BJ (cell line): ENCODE measurements at regions not wholly inside any gene's neighbourhood (a gene's known extent, or its start where the extent isn't known, plus 50 kb on each side); places are given as distances from the start of the nearest gene placed in this dataset.

ENCODE experiments used
- CTCF ChIA-PET: fragments of 350-600 bp; formaldehyde crosslinking; extraction: SDS; loops from one replicate; lab custom pipeline; 2021; ENCODE audit warnings: antibody characterized with exemption, inconsistent platforms; lab: Yijun Ruan, JAX
- POLR2A ChIA-PET: fragments of 300-600 bp; sonication (Branson Sonifier 250); formaldehyde crosslinking; extraction: SDS; loops from one replicate; lab custom pipeline; 2021; ENCODE audit warnings: antibody characterized with exemption; lab: Charles Lee
- DNase-seq: peaks from one replicate; pipeline ENCODE4 v3.0.0-alpha.2; 2011; ENCODE audit warnings: low read depth
- H3K27me3 ChIP-seq: 2 replicates; pipeline ENCODE4 v1.6.0; 2011; ENCODE audit warnings: low read length; ENCODE audit not compliant: control insufficient read depth, insufficient read depth
- H3K36me3 ChIP-seq: 2 replicates; pipeline ENCODE4 v1.5.1; 2011; ENCODE audit warnings: low read length; ENCODE audit not compliant: control insufficient read depth, insufficient read depth
- H3K4me3 ChIP-seq: 2 replicates; pipeline ENCODE4 v1.5.1; 2011; ENCODE audit warnings: low read depth, mild to moderate bottlenecking, control low read depth, low read length
- CTCF ChIP-seq: IDR thresholded peaks from 2 replicates; pipeline ENCODE4 v1.5.1; 2011; ENCODE audit warnings: low read depth, mild to moderate bottlenecking, control low read depth, inconsistent platforms, low read length, moderate library complexity; ENCODE audit not compliant: insufficient read depth

DNA sequence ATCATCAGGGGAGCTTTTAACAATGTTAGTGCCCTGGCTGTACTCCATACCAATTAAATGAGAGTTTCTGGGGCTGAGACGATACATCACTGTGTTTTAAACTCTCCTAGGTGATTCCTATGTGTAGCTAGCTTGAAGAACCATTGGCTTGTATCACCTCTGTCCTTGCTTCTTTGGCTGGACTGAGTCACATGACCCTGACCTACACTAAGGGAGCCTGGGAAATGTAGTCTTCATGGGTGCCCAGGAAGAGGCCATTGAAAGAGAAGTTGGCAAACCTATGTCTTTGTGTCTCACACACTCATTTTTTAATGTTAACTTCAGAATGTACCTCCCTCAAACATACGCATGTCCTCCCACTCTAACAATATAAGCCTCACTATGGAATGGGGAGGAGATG lies 506.6 kb downstream of the DHX35 start:
- no peak overlapping the region for H3K4me3 ChIP-seq
- DNase-seq: no peak
- POLR2A ChIA-PET: no interaction called here
- CTCF ChIA-PET: no interaction called here
- H3K27me3 ChIP-seq: no peaks in the 10 kb centered on the region
- no peaks in the 10 kb centered on the region for H3K36me3 ChIP-seq
- no peak for TF ChIP-seq CTCF

DNA sequence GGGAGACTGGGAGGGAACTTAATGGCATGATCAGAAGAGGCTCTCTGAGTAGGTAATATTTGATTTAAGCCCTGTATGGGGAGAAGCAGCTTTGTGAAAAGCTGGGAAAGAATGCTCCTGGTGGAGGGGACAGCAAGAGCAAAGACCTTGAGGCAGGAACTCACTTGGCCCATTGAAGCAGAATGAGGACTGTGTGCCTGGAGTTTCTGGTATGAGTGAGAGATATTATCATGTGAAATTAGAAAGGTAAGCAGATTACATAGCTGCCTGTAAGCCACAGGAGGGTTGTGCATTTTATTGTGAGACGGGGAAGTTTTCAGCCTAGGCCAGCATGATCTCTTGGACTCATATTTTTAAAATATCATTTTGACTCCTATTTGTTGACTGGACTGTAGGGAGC lies 502.1 kb downstream of the DHX35 start:
- TF ChIP-seq CTCF: no peak
- CTCF ChIA-PET: no interaction called here
- POLR2A ChIA-PET: no interaction called here
- H3K27me3 ChIP-seq: no peaks in the 10 kb centered on the region
- H3K36me3 ChIP-seq: no peaks in the 10 kb centered on the region
- no peak for DNase-seq
- H3K4me3 ChIP-seq: no peak overlapping the region

GRCh38 chr20:39462416-39462945 lies 500.3 kb downstream of the DHX35 start:
- no peak for DNase-seq
- Histone ChIP-seq H3K4me3 (no peak overlapping the region), H3K27me3 (no peaks in the 10 kb centered on the region), H3K36me3 (no peaks in the 10 kb centered on the region)
- ChIA-PET POLR2A (no interaction called here), CTCF (no interaction called here)
- TF ChIP-seq CTCF: no peak

DNA sequence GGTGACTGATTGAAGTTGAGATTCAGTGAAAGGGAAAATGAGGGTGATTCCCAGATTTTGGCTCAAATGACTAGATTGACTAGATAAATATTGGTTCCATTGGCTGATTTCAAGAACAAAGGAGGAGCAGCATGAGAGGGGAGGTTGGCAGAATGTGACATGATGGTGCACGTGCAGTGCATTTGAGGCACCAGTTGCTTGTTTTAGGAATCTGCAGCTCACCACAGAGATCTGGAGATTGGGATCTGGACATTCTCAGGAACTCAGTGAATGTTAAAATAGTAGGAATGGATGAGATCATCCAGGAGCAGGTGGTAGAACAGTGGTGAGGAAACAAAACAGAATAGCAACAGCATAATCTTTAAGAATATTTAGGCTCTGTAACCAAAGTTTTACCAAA lies 496.3 kb downstream of the DHX35 start:
- CTCF ChIA-PET: no interaction called here
- POLR2A ChIA-PET: no interaction called here

DNA sequence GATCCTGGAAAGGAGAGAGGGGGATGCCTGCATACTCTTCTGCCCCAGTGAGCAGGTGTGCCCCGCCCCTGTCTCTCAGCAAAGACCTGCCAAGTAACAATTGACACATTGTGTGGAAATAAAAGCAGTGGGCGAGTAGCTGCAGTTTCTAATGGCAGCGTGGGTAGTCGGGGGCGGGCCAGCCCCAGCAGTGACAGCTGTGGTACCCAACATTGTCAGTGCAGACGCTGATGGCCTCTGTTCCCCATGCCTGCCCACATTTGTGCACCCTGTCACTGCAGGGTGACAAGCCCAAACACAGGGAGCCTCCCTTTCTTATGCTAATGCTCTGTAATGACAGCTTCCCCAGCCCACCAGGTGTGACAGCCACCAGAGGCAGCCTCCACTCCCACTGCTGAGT lies 491.7 kb downstream of the DHX35 start:
- Histone ChIP-seq H3K27me3 (no peaks in the 10 kb centered on the region), H3K36me3 (no peaks in the 10 kb centered on the region), H3K4me3 (no peak overlapping the region)
- no peak for TF ChIP-seq CTCF
- ChIA-PET CTCF (no interaction called here), POLR2A (no interaction called here)
- no peak for DNase-seq

More for the DNA sequence above, 496.3 kb downstream of the DHX35 start:
- Histone ChIP-seq H3K4me3 (no peak overlapping the region), H3K36me3 (no peaks in the 10 kb centered on the region), H3K27me3 (no peaks in the 10 kb centered on the region)
- no peak for DNase-seq
- no peak for TF ChIP-seq CTCF
